Smooth muscle cell (in vitro differentiated cells): ENCODE measurements at regions not wholly inside any gene's neighbourhood (a gene's known extent, or its start where the extent isn't known, plus 50 kb on each side); places are given as distances from the start of the nearest gene placed in this dataset.

Experiments
- DNase-seq: peaks from one replicate; lab custom pipeline; 2025; ENCODE audit not compliant: unreplicated experiment; lab: John Stamatoyannopoulos, UW
- H2AFZ ChIP-seq: fragments of 200-600 bp; sonication (generic); 2 replicates; pipeline ENCODE4 v1.6.0; 2016; ENCODE audit warnings: antibody characterized with exemption, low read depth, mild to moderate bottlenecking
- H3F3A ChIP-seq: fragments of 200-600 bp; sonication (generic); 2 replicates; pipeline ENCODE4 v1.6.0; 2017; ENCODE audit warnings: antibody characterized with exemption, low read depth
- H3K27ac ChIP-seq: fragments of 200-600 bp; sonication (generic); 2 replicates; pipeline ENCODE4 v1.5.1; 2016; ENCODE audit warnings: low read depth, mild to moderate bottlenecking
- H3K27me3 ChIP-seq: fragments of 200-600 bp; sonication (generic); 2 replicates; pipeline ENCODE4 v1.6.1; 2016; ENCODE audit warnings: low read depth, mild to moderate bottlenecking
- H3K36me3 ChIP-seq: fragments of 200-600 bp; sonication (generic); 2 replicates; pipeline ENCODE4 v1.5.1; 2016; ENCODE audit warnings: low read depth
- H3K4me1 ChIP-seq: fragments of 200-600 bp; sonication (generic); 2 replicates; pipeline ENCODE4 v1.5.1; 2016; ENCODE audit warnings: low read depth
- H3K4me2 ChIP-seq: fragments of 200-600 bp; sonication (generic); 2 replicates; pipeline ENCODE4 v1.6.0; 2016; ENCODE audit warnings: mild to moderate bottlenecking
- H3K4me3 ChIP-seq: fragments of 200-600 bp; sonication (generic); 2 replicates; pipeline ENCODE4 v1.5.1; 2016; ENCODE audit warnings: mild to moderate bottlenecking
- H3K79me2 ChIP-seq: fragments of 200-600 bp; sonication (generic); 2 replicates; pipeline ENCODE4 v1.6.0; 2016; ENCODE audit warnings: low read depth, mild to moderate bottlenecking
- H3K9ac ChIP-seq: fragments of 200-600 bp; sonication (generic); 2 replicates; pipeline ENCODE4 v1.6.0; 2016; ENCODE audit warnings: low read depth
- H3K9me3 ChIP-seq: fragments of 200-600 bp; sonication (generic); replicated peaks from 2 replicates; pipeline ENCODE4 v1.5.1; 2016; ENCODE audit warnings: low read depth
- H4K20me1 ChIP-seq: fragments of 200-600 bp; sonication (generic); 2 replicates; pipeline ENCODE4 v1.6.0; 2016; ENCODE audit warnings: low read depth
- WGBS: methylation state at CpG from one replicate; pipeline ENCODE4 v1.1.7; 2016; ENCODE audit warnings: low lambda C conversion rate; 5-methylcytosine and 5-hydroxymethylcytosine counted together
- TF ChIP-seq, protein P1 (sequence below): fragments of 200-600 bp; sonication (generic); IDR thresholded peaks from 2 replicates; pipeline ENCODE4 v1.5.1; 2017; ENCODE audit warnings: borderline replicate concordance, mild to moderate bottlenecking, antibody characterized with exemption; ENCODE audit not compliant: insufficient read depth, poor library complexity, severe bottlenecking

DNA sequence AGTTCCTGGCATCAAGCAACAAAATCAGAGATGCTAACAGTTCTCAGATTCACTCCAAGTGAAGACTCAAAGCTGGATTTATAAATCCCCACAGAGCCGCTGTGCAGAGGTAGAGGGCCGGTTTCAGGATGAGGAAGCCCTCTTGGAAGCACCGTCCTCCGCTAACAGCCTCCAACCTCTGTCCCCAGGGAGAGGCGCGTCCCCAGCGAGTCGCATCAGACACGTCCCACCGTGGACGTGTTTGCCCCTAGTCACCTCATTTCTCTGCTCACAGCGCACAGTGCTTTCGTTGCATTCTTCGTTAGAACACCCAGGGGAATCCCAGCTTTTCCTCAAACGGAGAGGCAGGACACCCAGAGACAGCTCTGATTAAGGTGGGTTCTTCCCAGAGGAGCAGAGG is 642.9 kb downstream of the BRD1 start:
- TF ChIP-seq, protein P1, sequence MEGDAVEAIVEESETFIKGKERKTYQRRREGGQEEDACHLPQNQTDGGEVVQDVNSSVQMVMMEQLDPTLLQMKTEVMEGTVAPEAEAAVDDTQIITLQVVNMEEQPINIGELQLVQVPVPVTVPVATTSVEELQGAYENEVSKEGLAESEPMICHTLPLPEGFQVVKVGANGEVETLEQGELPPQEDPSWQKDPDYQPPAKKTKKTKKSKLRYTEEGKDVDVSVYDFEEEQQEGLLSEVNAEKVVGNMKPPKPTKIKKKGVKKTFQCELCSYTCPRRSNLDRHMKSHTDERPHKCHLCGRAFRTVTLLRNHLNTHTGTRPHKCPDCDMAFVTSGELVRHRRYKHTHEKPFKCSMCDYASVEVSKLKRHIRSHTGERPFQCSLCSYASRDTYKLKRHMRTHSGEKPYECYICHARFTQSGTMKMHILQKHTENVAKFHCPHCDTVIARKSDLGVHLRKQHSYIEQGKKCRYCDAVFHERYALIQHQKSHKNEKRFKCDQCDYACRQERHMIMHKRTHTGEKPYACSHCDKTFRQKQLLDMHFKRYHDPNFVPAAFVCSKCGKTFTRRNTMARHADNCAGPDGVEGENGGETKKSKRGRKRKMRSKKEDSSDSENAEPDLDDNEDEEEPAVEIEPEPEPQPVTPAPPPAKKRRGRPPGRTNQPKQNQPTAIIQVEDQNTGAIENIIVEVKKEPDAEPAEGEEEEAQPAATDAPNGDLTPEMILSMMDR = no peak
- H3K9ac ChIP-seq = no peak overlapping the region
- no peaks in the 10 kb centered on the region for H3K27me3 ChIP-seq
- no peaks in the 10 kb centered on the region for H3K36me3 ChIP-seq
- H3F3A ChIP-seq = peaks cover 3% of the 10 kb centered on the region
- WGBS = 91% methylated on average over 15 of the region's 15 CpGs
- no peaks in the 10 kb centered on the region for H3K4me1 ChIP-seq
- H2AFZ ChIP-seq = no peak overlapping the region
- no peaks in the 10 kb centered on the region for H4K20me1 ChIP-seq
- H3K9me3 ChIP-seq = no peaks in the 10 kb centered on the region
- no peaks in the 10 kb centered on the region for H3K79me2 ChIP-seq
- no peak overlapping the region for H3K27ac ChIP-seq
- H3K4me3 ChIP-seq = no peak overlapping the region
- no peak overlapping the region for H3K4me2 ChIP-seq
- DNase-seq = no peak

DNA sequence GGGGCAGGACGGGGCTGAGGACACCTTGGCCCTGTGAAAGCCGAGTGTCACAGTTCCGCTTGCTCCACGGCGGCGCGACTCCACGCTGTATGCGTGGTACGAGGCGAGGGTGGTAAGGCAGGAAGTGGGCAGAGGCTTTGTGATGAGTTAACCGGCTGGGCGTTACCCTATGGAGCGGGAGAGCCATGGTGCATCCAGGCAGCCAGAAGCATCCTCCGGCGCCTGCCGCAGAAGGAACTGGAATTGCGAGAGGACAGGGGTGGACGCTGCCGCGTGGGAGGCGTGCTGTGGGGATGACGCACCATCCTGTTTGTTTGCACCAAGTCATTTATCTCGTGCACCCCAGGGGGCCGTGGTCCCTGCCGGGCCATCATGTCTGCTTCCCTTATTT is 643.9 kb downstream of the BRD1 start:
- WGBS = 87% methylated on average over 26 of the region's 26 CpGs
- no peaks in the 10 kb centered on the region for H3K36me3 ChIP-seq
- H2AFZ ChIP-seq = no peak overlapping the region
- H3K4me3 ChIP-seq = no peak overlapping the region
- TF ChIP-seq, protein P1 = no peak
- H3K27ac ChIP-seq = no peak overlapping the region
- no peak overlapping the region for H3K9ac ChIP-seq
- H3K4me1 ChIP-seq = no peaks in the 10 kb centered on the region
- no peaks in the 10 kb centered on the region for H4K20me1 ChIP-seq
- H3K4me2 ChIP-seq = no peak overlapping the region
- H3F3A ChIP-seq = peaks cover 3% of the 10 kb centered on the region
- no peaks in the 10 kb centered on the region for H3K9me3 ChIP-seq
- no peak for DNase-seq
- H3K79me2 ChIP-seq = no peaks in the 10 kb centered on the region
- no peaks in the 10 kb centered on the region for H3K27me3 ChIP-seq

DNA sequence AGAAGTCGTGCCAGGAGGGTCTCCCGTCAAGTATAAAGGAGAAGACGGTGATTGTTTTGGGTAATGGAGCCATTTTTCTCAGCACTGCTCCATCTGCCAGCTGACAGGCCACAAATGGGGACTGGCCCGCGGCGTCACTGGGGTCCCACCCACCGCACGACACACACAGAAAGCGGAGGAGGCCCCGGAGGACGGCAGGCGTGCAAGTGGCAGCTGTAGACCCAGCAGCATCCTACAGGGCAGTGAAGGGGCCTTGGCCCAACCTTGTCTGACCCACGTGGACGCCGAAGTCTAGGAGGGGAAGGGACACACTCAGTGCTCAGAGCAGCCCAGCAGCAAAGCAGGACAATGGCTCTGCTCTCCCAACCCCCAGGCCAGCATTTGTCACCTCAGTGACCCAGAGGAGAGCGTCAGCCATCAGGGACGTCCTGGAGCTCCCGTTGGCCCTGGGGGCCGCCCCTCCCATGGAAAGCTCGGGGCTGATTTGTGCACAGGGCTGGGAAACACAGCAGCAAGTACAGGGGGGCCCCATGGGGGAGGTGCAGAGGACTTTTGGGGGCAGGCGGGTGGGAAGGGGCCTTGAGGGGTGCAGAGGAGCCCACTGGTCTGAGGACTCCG is 644.4 kb downstream of the BRD1 start:
- H4K20me1 ChIP-seq = no peaks in the 10 kb centered on the region
- H3K4me3 ChIP-seq = no peak overlapping the region
- H3K36me3 ChIP-seq = no peaks in the 10 kb centered on the region
- no peaks in the 10 kb centered on the region for H3K9me3 ChIP-seq
- no peak for DNase-seq
- WGBS = 84% methylated on average over 22 of the region's 22 CpGs
- H2AFZ ChIP-seq = no peak overlapping the region
- H3K27ac ChIP-seq = no peak overlapping the region
- H3K9ac ChIP-seq = no peak overlapping the region
- no peaks in the 10 kb centered on the region for H3K4me1 ChIP-seq
- no peaks in the 10 kb centered on the region for H3K27me3 ChIP-seq
- H3K4me2 ChIP-seq = no peak overlapping the region
- H3K79me2 ChIP-seq = no peaks in the 10 kb centered on the region
- H3F3A ChIP-seq = peaks cover under 1% of the 10 kb centered on the region
- TF ChIP-seq, protein P1 = no peak

DNA sequence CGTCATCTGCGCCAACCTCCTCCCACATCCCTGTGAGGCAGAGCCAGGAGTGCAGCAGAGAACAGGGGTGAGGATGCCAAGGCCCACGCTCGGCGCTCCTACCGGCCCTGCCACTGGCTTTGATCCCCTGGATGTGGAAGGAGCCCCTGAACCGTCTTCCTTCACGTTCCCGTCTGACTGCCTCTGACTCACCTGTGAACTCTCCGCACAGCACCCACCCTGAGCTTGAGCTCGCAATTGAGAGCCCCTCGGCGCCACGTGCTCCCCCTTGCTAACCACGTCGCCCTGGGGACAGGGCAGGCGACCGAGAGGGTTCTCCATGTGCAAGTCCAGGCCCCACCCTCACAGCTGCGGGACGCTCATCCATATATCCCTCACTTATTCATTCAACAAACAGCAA is 645.3 kb downstream of the BRD1 start:
- Histone ChIP-seq H3K4me3 (no peak overlapping the region), H3K36me3 (no peaks in the 10 kb centered on the region), H3K27ac (no peak overlapping the region), H3K9ac (no peak overlapping the region), H3K4me1 (no peaks in the 10 kb centered on the region), H3K4me2 (no peak overlapping the region), H3K27me3 (no peaks in the 10 kb centered on the region), H3F3A (no peaks in the 10 kb centered on the region), H3K79me2 (no peaks in the 10 kb centered on the region), H3K9me3 (no peaks in the 10 kb centered on the region), H2AFZ (no peak overlapping the region), H4K20me1 (no peaks in the 10 kb centered on the region)
- 92% methylated on average over 20 of the region's 20 CpGs for WGBS
- no peak for DNase-seq
- TF ChIP-seq, protein P1 = no peak
